Astrocyte (in vitro differentiated cells and primary cell): ENCODE measurements at regions not wholly inside any gene's neighbourhood (a gene's known extent, or its start where the extent isn't known, plus 50 kb on each side); places are given as distances from the start of the nearest gene placed in this dataset.

Experiments
- DNase-seq: peaks from one replicate; pipeline ENCODE4 v3.0.0-alpha.2; 2010; ENCODE audit warnings: low read depth
- FAIRE-seq: peaks from 2 replicates; lab custom pipeline; 2011; peaks lifted over from hg19 to GRCh38; lab: Jason Lieb, UNC
- H2AFZ ChIP-seq: 2 replicates; pipeline ENCODE4 v1.6.0; 2012; ENCODE audit warnings: low read depth, low read length, inconsistent platforms
- H3K27ac ChIP-seq: 2 replicates; pipeline ENCODE4 v1.5.1; 2011; ENCODE audit warnings: low read depth, low read length, inconsistent platforms
- H3K27me3 ChIP-seq: 2 replicates; pipeline ENCODE4 v1.6.0; 2011; ENCODE audit warnings: low read length, inconsistent platforms; ENCODE audit not compliant: insufficient read depth
- H3K36me3 ChIP-seq: 2 replicates; pipeline ENCODE4 v1.5.1; 2011; ENCODE audit warnings: low read length, inconsistent platforms; ENCODE audit not compliant: insufficient read depth
- H3K4me1 ChIP-seq: 2 replicates; pipeline ENCODE4 v1.5.1; 2011; ENCODE audit warnings: low read length, inconsistent platforms; ENCODE audit not compliant: insufficient read depth
- H3K4me2 ChIP-seq: 2 replicates; pipeline ENCODE4 v1.6.0; 2012; ENCODE audit warnings: low read length, inconsistent platforms
- H3K4me3 ChIP-seq: 2 replicates; pipeline ENCODE4 v1.5.1; 2011; ENCODE audit warnings: low read depth, mild to moderate bottlenecking, low read length, inconsistent platforms; ENCODE audit not compliant: insufficient read depth
- H3K79me2 ChIP-seq: 2 replicates; pipeline ENCODE4 v1.6.0; 2012; ENCODE audit warnings: mild to moderate bottlenecking, low read length, inconsistent platforms; ENCODE audit not compliant: insufficient read depth
- H3K9ac ChIP-seq: 2 replicates; pipeline ENCODE4 v1.6.0; 2012; ENCODE audit warnings: mild to moderate bottlenecking, low read length, inconsistent platforms
- H3K9me3 ChIP-seq: 2 replicates; pipeline ENCODE4 v1.5.1; 2012; ENCODE audit warnings: low read depth, mild to moderate bottlenecking, low read length, inconsistent platforms; ENCODE audit not compliant: insufficient read depth
- H4K20me1 ChIP-seq: 2 replicates; pipeline ENCODE4 v1.6.0; 2012; ENCODE audit warnings: low read length, inconsistent platforms; ENCODE audit not compliant: insufficient read depth
- H3K27ac Mint-ChIP-seq: one replicate; pipeline ENCODE4 v1.8.0; 2021; ENCODE audit warnings: mild to moderate bottlenecking, mixed read lengths; ENCODE audit not compliant: unreplicated experiment
- H3K27me3 Mint-ChIP-seq: one replicate; pipeline ENCODE4 v1.8.0; 2021; ENCODE audit warnings: low read depth, mixed read lengths; ENCODE audit not compliant: unreplicated experiment
- H3K36me3 Mint-ChIP-seq: one replicate; pipeline ENCODE4 v1.8.0; 2021; ENCODE audit warnings: low read depth, mixed read lengths; ENCODE audit not compliant: unreplicated experiment
- H3K4me1 Mint-ChIP-seq: one replicate; pipeline ENCODE4 v1.8.0; 2021; ENCODE audit warnings: low read depth, mixed read lengths; ENCODE audit not compliant: unreplicated experiment
- H3K4me3 Mint-ChIP-seq: one replicate; pipeline ENCODE4 v1.8.0; 2021; ENCODE audit warnings: mild to moderate bottlenecking, moderate library complexity, mixed read lengths; ENCODE audit not compliant: unreplicated experiment
- H3K9me3 Mint-ChIP-seq: one replicate; pipeline ENCODE4 v1.8.0; 2021; ENCODE audit warnings: mild to moderate bottlenecking, mixed read lengths; ENCODE audit not compliant: unreplicated experiment
- CTCF ChIP-seq: IDR thresholded peaks from 2 replicates; pipeline ENCODE4 v1.5.1; 2011; ENCODE audit warnings: low read depth, mild to moderate bottlenecking, inconsistent platforms, low read length, moderate library complexity; ENCODE audit not compliant: insufficient read depth
- EZH2 ChIP-seq: IDR thresholded peaks from 2 replicates; pipeline ENCODE4 v1.6.1; 2012; ENCODE audit warnings: mild to moderate bottlenecking, low read length, inconsistent platforms; ENCODE audit not compliant: insufficient read depth

DNA sequence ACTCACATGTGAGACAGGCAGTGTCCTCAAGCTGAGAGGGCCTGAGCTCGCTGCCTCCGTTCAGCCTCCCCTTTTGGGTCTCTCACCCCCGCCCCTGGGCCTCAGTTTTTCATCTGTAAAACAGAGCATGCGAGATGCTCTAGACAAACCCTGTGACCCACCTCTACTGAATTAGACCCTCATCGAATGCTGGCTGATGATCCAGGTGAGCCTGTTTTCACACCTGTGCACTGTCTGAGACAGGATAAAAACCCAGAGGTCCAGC is 102.1 kb downstream of the PDGFA start:
- Histone ChIP-seq H3K9ac (no peak overlapping the region), H3K9me3 (peaks cover 14% of the 10 kb centered on the region), H3K79me2 (no peaks in the 10 kb centered on the region), H3K36me3 (no peaks in the 10 kb centered on the region), H4K20me1 (no peaks in the 10 kb centered on the region), H3K4me3 (no peak overlapping the region), H3K27ac (no peak overlapping the region), H2AFZ (no peak overlapping the region), H3K4me1 (no peaks in the 10 kb centered on the region), H3K27me3 (no peaks in the 10 kb centered on the region), H3K4me2 (no peak overlapping the region)
- TF ChIP-seq EZH2 (no peak), CTCF (no peak)
- Mint-ChIP-seq H3K27ac (no peak overlapping the region), H3K36me3 (peaks cover 5% of the 10 kb centered on the region), H3K4me3 (no peak overlapping the region), H3K4me1 (no peaks in the 10 kb centered on the region), H3K9me3 (peaks cover 14% of the 10 kb centered on the region), H3K27me3 (peaks cover 16% of the 10 kb centered on the region)
- FAIRE-seq (no peak), DNase-seq (no peak)

DNA sequence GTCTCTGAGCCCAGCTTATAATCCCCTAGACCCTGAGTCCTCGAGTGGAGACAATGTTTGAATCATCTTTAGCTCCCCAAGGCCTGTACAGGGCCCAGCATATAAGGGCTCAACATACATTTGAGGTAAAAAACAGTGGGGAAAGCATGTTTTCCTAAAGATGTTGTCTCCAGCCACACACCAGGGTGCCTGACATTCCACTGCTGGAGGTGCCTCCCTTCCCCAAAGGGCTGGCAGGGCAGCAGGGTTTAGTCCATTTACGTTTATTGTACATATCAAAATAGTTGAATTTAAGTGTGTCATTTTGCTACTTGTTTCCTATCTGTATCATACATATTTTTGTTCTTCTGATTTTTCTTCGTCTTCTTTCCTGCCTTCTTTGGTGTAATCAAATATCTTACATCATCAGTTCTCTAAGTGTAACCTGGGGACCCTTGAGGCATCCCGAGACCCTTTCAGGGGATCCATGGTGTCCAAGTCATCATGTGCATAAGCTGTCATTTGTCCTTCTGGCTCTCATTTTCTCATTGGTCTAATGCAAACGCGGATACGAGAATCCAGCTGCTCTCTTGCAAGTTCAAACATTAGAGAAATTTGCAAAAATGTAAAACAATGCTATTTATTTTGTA is 101.6 kb downstream of the PDGFA start:
- TF ChIP-seq EZH2 = no peak
- TF ChIP-seq CTCF = no peak
- FAIRE-seq = no peak
- no peaks in the 10 kb centered on the region for H3K27me3 ChIP-seq
- H3K79me2 ChIP-seq = no peaks in the 10 kb centered on the region
- no peak for DNase-seq
- Mint-ChIP-seq H3K27me3 (peaks cover 12% of the 10 kb centered on the region), H3K4me3 (no peak overlapping the region), H3K9me3 (peaks cover 14% of the 10 kb centered on the region), H3K4me1 (no peaks in the 10 kb centered on the region), H3K27ac (no peak overlapping the region), H3K36me3 (peaks cover 5% of the 10 kb centered on the region)
- no peaks in the 10 kb centered on the region for H4K20me1 ChIP-seq
- peaks cover 14% of the 10 kb centered on the region for H3K9me3 ChIP-seq
- H3K36me3 ChIP-seq = no peaks in the 10 kb centered on the region
- H3K9ac ChIP-seq = no peak overlapping the region
- no peak overlapping the region for H3K4me3 ChIP-seq
- H2AFZ ChIP-seq = no peak overlapping the region
- H3K4me2 ChIP-seq = no peak overlapping the region
- H3K27ac ChIP-seq = no peak overlapping the region
- H3K4me1 ChIP-seq = no peaks in the 10 kb centered on the region

DNA sequence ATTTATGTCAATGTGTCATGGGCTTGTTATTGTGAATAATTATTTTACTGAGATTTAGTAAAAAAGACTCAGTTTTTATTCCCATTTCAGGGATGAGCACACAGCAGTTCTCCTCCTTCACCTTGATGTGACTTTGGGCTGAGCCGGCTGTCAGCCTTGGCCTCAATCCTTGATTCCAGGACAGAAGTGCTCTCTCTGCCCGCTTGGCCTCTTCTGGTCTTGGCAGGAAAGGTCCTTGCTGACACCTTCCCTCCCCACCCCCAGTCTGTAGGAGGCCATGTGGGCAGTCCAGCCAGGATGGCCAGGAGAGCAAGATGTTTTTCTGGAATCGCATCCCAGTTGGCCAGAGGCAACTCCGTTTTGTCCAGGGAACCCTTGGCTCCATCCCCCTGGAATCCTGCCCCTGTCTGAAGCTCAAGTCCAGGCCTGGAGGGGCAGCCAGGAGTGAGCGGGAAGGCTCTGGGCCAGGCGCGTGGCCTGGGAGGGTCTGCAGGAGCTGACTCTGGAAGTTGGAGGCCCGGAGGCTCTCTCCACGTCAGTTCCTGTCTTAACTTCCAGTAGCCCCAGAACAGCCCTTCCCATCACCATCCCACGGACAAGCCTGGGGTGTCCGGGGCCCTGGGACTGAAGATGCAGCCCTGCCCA is 100.9 kb downstream of the PDGFA start:
- DNase-seq (no peak), FAIRE-seq (no peak)
- Histone ChIP-seq H3K27ac (no peak overlapping the region), H3K36me3 (no peaks in the 10 kb centered on the region), H3K4me3 (no peak overlapping the region), H3K4me2 (no peak overlapping the region), H3K9ac (no peak overlapping the region), H2AFZ (no peak overlapping the region), H3K9me3 (peaks cover 14% of the 10 kb centered on the region), H3K79me2 (no peaks in the 10 kb centered on the region), H3K27me3 (no peaks in the 10 kb centered on the region), H3K4me1 (no peaks in the 10 kb centered on the region), H4K20me1 (no peaks in the 10 kb centered on the region)
- H3K4me1 Mint-ChIP-seq = no peaks in the 10 kb centered on the region
- H3K36me3 Mint-ChIP-seq = peaks cover 5% of the 10 kb centered on the region
- no peak overlapping the region for H3K4me3 Mint-ChIP-seq
- no peak overlapping the region for H3K27ac Mint-ChIP-seq
- peaks cover 14% of the 10 kb centered on the region for H3K9me3 Mint-ChIP-seq
- TF ChIP-seq CTCF = no peak
- TF ChIP-seq EZH2 = no peak
- H3K27me3 Mint-ChIP-seq = peaks cover 12% of the 10 kb centered on the region
